Stimulated activated CD8-positive, alpha-beta memory T cell treated with anti-CD3 and anti-CD28 coated beads, Interleukin-12 subunit alpha, Interleukin-12 subunit beta, amount 100 ng/mL, for 4 hours (primary cell): ENCODE measurements at regions not wholly inside any gene's neighbourhood (a gene's known extent, or its start where the extent isn't known, plus 50 kb on each side); places are given as distances from the start of the nearest gene placed in this dataset.

ENCODE experiments used
- DNase-seq: peaks from one replicate; pipeline ENCODE4 v3.0.0-alpha.2; 2020; ENCODE audit warnings: low read depth

DNA sequence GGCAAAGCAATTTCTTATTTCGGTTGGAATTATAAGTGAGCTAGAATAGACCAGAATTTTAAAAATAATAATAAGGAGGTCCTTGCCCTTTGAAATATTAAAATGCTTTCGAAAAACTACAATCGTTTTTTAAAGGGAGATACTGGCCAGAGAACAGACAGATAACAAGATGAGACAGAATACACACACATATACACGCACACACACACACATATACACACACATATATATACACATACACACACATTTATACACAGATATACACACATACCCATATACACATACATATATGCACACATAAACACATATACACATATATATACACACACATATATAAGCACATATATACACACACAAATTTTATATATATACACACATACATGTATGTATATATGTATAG lies 175.3 kb upstream of the MIR17HG start:
- no peak for DNase-seq

DNA sequence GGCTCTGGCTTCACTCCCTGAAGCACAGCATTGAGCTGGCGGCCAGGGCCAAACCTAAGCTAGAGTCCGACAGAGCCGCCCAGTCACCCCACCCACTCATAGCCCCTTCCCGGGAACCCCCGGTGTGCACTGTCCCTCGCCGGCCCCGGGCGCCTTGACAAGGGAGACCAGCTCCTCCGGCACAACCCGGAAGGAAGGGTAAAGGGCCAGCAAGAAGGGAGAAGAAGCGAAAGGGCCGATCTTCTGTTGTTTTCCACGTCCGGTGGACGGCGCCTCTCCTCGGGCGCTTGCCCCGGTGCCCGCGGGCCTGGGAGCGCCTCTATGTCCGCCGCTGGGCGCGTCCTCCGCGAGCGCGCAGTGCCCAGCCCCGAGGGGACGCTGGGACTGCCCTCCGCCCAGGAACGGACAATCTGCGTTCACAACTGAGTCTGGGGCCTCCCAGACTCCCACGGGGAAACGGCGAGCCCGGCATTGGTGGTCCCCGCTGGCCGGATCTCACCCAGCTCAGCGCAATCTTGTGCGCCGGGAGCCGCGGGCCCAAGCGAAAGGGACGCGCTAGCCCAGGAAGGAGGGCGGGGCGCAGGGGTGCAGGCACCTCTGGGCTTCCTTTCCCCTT lies 172.5 kb upstream of the MIR17HG start:
- DNase-seq: no peak

DNA sequence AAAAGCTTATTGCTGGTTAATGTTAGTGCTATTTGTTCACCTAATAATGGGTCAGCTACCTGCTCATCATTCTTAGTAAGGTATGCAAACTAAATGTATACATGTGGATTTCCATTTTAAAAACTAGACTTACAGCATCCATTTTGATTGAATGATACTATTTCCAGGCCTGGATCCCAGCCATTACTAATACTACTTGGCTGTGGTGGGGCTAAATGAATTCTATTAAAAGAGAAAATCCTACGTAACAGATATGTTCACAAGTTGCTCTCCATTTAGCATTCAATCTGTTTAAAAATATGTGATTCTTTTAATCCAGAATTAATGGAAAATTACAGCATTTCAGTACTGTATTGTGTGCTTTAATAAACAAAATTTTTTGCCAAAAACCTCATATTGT lies 169.4 kb upstream of the MIR17HG start:
- no peak for DNase-seq

DNA sequence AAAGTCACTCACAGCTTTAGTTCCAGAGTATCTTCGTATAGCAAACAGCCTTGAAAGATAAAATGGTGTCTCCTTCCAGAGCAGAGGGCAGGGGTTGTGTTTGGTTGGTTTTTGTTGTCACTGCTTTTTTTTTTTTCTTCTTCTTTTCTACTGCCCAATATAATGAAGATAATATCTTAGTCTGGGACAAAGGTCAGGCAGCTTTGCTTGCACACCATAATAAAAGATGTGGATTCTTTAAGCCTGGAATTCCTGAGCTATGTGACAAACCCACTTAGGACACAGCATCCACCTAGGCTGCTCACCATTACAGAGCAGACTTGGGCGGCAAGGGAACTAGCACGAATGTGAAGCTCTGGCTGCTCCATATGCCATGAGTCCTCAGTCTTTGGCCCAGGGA lies 165.6 kb upstream of the MIR17HG start:
- no peak for DNase-seq

DNA sequence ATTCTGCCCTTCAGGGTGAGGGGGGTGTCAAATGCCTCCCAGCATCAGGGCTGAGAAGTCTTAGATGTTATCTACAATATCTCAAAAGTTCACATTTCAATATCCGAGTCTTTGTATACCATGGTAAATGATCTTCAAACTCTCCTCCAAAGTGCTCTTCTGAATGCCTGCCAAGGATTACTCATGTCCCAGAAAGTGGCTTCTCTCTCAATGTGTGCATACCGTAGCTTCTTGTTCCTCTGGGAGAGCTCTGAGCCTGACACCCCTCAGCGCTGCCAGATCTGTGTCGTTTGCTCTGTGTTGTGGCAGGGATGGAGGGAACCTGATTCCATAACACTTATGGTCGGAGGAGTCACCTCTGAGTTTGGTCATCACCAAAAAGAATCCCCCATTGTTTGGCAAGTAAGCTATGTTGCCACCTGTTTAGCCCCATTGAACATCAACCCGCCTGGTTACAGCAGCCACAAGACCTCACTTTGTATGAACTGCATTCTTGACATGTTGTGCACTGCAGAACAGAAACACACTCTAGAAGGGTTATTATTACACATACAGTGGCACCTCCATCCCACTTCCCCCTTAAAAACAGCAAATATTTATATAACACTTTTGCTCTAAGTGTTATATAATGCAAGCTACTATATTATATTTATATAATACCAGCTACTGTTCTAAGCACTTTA lies 163.1 kb upstream of the MIR17HG start:
- no peak for DNase-seq

DNA sequence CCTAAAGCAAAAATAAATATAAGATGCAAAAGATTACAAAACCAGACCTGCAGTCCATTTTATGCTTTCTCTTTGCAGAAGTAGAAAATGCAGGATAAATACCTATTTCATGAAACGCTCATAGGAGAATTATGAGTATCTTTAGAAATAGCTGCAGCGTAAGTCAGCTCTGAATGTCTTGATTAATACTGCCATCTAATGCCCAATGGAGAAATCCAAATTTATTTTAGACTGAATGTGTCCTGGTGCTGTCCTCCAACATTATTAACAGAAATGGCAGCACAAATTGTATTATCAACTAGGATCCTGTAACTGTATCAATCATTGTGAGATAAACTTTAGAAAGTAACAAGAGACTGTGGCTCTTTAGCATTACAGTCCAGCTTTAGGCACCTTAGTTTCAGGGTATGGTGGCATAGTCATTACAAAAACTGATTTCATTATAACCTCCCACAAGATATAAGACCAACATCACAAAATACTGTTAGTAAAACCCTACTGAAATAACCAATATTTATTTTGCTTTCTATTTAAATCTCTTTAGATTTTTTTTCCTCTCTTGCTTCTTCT lies 162.1 kb upstream of the MIR17HG start:
- DNase-seq: no peak

DNA sequence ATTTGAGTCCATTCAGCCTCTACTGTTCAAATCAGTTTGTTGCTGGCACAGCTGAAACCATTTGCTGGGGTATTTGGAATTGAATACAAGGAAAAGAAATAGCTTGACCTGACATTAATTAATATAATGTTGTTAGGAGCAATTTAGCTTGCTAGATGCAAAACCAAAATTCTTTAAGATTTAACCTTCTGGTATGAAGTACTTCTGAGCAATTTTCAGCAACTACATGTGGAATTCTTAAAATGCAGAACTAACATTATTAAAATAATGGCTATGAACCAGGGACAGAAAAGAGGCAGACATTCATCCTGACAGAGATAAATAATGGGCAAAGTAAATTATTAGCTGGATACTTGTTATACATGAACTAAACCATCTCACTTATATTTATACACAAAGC lies 160.0 kb upstream of the MIR17HG start:
- no peak for DNase-seq

DNA sequence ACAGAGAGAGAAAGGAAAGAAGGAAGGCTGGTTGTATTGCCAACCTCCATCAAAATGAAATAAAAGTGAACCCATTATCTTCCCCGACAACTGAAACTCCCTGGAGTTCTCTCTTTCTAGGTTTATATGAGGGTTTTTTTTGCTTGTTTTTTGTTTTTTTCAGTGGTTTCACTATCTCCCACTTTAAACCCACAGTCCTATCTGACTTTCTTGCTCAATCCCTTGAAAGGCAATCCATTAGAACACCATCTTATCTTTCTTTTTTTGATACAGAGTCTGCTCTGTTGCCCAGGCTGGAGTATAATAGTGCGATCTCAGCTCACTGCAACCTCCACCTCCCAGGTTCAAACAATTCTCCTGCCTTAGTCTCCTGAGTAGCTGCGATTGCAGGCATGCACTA lies 158.0 kb upstream of the MIR17HG start:
- no peak for DNase-seq

DNA sequence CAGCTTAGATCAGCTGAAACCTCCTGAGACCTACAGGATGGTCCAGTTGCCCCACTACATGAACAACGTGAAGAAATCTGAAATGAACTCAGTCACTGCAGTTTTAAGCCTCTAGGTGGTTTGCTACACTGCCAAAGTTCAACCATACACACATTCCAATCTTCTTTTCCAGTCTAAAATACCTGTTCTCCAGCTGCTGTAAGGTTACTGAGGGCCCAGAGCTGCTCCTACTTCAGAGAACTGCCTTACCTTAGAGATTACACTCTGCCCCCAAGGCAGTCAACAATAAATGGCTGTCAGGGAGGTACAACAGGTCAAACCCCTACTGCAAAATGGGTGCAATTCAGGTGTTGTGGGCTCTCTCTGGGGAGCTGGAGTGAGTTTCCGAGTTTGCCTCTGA lies 154.1 kb upstream of the MIR17HG start:
- DNase-seq: no peak

DNA sequence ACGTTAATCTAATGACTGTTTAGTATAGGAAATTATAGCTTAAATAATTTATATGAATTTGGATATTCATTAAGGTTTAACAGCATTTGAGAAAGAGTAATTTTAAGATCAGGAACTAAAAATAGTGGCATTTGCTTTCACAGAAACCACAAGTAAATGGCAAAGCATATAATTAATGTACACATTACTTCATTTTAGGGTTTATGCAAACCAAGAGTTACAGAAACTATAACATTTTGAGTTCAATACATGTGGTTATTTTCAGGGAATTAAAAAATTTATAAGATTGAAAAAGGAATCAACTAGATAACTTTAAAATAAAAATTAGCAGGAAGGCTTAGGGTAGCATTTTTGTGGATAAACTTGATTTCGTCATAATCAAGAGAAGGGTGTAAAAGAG lies 151.7 kb upstream of the MIR17HG start:
- DNase-seq: no peak

DNA sequence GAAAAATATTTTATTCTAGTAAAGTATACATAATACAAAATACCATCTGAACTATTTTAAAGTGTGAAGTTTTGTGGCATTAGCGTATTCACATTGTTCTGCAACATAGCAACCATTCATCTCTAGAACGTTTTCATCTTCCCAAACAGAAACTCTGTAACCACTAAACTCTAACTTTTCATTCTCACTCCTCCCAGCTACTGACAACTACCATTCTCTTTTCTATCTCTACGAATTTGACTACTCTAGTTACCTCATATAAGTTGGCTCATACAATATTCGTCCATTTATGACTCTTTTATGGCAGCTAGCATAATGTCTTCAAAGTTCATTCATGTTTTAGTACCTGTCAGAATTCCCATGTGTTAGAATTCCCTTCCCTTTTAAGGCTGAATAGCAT lies 150.5 kb upstream of the MIR17HG start:
- no peak for DNase-seq

DNA sequence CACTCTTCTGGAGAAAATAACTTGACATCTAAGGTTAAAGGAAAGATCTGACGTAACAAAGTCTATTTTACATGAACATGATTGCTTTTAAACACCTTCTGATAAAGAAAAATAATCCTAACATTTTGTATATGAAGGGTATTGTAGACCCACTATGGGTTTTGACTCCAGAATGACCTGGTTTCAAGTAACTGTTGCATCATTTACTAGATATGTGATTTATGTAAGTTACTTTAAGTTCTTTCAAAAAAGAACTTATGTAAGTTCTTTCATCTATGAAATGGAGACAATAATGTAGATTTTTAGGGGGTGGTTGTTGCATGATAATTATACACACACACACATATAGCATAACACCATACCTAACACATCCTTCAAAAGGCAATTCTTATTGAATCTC lies 147.6 kb upstream of the MIR17HG start:
- DNase-seq: no peak

DNA sequence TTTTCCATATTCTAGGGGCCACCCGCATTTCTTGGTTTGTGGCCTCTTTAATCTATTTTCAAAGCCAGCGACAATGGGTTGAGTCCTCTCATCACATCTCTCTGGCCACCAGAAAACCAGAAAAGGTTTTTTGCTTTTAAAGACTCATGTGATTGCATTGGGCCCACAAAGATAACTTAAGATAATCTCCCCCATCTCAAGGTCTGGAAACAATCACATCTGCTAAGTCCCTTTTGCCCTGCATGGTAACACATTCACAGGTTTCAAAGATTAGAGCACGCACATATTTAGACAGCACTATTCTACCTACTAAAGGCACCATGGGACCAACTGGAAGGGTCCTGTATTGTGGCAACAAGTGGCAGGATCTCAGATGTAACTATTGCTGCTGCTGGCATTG lies 147.0 kb upstream of the MIR17HG start:
- DNase-seq: no peak

DNA sequence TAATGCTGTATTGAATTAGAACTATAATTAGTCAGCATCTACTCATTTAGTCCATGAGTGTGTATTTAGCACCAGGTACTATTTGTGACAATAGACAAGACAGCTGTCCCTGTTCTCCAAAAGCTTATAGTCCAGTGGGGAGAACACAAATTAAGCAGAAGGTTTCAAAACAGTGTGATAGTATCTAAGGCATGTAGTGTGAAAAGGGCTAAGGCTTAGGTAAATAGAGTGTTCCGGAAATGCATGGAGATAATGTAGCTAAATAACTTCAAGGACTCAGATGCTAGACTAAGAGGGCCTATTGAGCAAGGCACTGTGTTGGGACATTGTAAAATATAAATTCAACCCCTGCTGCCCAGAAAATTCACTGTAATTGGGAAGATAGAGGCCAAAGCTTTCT lies 144.1 kb upstream of the MIR17HG start:
- no peak for DNase-seq

DNA sequence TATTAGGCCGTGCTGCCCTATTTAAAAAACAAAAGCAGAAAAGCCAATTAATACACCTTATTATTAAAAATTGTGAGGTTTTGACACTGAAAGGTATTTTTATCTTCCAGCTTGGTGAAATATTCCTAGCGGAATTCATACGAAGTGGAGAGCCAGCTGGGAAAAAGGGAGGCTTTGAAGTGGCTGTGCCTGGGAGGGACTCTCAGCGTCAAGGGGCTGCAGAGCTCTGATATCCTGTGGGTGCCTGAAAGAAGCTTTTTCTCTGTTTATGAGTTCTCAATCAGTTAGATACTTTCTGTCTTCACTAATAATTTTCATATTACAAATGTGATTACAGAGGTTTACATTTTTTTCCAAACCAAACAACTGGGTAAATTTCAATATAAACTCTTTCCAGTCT lies 140.2 kb upstream of the MIR17HG start:
- no peak for DNase-seq

DNA sequence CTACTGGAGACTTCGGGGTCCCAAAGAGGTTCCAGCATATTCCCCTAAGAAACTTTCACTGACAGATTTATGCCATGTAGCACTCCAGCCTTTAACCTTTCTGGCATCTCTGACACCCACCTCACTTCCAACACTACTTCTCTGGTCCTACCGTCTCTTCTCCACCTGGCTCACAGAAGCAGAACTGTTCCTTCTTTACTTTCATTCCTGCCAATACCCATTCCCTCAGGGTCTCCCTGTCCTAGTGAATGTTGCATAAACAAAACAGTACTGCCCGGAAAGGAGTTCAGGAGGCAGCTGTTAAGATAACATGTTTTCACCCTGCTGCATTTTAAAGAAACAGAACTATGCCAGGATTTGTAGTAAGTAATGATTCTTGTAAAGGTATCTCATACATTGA lies 136.0 kb upstream of the MIR17HG start:
- DNase-seq: no peak

DNA sequence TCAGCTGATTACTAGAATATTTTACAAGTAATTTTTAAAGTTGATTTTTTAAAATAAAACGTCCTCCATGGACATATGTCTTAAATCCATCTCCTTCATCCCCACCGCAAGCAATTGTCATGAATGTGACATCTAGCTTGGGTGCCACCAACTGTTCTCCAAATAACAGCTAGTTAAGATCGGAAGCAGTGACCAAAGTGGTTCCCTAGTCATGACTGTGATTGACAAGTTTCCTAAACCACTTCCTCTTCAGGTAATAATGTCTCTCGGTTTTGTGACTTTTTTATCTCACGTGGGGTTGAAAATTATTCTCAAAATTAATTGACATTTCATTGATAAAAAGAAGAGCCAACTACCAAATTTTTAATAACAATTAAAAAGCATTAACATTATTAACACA lies 135.3 kb upstream of the MIR17HG start:
- no peak for DNase-seq

DNA sequence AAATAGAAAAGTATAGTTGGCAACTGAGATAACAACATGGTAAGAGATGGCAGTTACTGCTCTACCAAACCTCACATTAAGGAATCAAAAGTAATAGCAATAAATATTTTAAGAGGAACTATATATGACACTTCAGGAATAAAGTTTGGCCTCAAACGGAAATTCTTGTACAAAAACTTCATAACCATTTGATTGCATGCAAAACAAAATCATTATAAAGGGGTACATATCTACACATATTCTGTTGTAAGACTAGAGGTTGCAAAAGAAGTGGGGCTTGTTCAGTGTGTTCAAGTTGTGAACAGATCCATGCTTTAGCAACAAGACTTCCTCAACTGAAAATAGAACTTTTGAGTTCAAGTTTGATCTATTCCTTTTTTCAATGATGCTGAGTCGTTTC lies 133.5 kb upstream of the MIR17HG start:
- no peak for DNase-seq

DNA sequence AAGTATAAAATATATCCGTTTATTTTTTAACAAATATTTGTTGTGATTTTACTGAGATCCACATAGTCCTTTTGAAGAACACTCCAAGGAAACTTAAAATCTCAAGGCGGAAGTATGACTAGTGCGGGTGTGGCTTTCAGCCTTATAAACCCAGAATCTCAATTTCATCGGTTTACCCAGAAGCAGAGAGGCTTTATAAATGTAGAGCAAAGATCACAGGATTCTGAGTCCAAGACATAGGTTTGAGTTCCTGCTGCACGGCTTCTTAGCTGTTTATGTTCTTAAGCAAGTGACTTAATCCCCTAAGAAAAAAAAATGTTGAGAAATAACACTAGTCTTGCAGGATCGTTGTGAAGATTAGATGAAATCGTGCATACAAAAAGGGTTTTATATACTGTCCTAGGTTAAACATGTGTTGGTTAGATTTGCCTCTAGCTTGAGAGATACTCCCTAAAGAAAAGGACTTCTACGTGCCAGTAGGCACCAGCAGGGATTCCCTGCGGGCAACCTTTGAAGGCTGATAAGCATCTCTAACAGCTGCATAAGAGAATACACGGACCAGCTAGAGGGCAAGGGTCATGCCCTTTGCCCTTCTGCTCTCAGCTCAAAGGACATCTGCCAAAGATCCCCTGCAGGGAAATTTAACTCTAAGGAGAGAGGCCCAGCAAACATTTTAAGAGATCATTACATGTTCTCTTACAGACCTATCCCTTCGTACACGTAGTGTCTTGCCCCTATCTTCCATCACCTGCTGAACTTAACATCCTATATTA lies 130.4 kb upstream of the MIR17HG start:
- DNase-seq: no peak

DNA sequence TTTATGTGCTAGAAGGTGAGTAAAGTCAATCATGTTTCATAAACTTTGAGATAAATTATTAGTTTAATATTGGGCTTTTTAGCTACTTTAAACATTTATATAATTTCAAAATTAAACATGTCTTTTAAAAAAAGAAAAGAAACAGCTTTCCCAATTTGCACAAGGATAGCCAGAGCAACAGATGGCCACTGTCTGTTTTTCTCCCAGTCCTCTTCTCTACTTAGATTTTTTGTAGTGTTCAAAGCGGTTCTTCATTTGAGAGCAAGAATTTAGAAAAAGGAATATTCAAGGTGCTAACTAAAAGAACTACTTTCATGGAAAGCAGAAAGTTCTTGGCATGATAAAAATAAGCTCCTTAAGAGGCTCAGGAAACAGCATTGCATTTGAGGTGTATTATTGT lies 128.3 kb upstream of the MIR17HG start:
- no peak for DNase-seq

DNA sequence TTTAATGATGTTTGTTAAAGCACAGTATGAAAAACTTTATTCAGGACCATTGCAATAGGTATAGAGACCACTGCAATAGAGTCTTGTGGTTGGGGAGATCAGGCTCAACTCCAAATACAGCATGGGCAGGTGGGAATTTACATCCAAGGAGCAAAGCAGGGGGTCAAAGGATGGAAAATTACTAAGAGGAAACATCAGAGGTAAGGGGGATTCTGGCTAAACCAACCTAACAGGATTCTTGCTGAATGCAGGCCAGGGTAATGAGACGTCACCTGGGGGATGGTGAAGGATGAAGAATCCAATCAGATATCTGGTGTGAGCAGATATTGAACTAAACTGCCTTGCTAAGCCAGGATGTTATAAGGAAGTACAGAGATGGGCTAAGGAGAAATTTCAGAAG lies 126.6 kb upstream of the MIR17HG start:
- no peak for DNase-seq

DNA sequence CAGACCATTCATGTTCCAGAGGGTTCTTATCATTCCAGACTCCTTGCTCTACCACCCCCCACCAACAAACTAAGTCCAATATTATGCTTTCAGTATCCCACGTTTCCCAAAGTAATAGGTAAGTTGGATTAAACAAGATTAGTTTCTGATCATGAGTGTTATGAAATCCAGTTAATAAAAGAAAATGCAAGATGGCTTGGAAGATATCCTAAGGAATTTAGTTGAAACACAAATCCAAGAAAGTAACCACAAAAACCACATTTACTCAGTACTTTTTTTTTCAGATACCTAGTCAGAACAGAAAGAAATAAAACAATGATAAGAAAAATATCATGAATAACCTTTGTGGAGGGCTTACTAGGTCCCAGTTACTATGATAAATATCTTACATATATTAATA lies 119.4 kb upstream of the MIR17HG start:
- no peak for DNase-seq

DNA sequence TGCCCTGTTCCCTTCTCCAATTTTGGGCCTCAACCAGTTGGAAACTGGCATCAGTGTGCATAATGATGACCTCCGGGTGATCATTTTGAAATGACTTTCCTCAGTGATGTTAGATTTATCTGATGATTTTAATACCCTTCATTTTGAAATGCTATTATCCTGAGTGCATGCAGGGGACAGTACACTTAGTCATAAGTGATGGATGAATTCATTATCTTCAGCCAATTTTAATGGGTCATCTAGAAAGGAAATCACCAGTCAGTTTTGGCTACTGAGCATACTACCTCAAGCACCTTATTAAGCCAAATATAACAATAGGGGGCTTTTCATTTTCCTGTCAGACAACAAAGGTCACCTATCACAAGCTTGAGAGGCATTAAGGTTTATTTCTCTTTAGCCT lies 118.5 kb upstream of the MIR17HG start:
- DNase-seq: no peak
